ENCODE measurements at regions not wholly inside any gene's neighbourhood (a gene's known extent, or its start where the extent isn't known, plus 50 kb on each side); places are given as distances from the start of the nearest gene placed in this dataset.

GRCh38 chr2:175468431-175469098 is 287.1 kb upstream of the ATP5MC3 start:
- TF ChIP-seq HDGF (IDR thresholded peaks at IDR 0.05; ENCODE audit: borderline replicate concordance) = no peak
- ChIA-PET CTCF (no interaction called here), POLR2A (no interaction called here)
- no peak for DNase-seq (ENCODE audit: extremely low spot score)

GRCh38 chr2:175465101-175465500 is 283.6 kb upstream of the ATP5MC3 start:
- ChIA-PET POLR2A (no interaction called here), CTCF (no interaction called here)
- TF ChIP-seq LEF1 (IDR thresholded peaks at IDR 0.05; ENCODE audit: borderline replicate concordance) (no peak), FOXM1 (IDR thresholded peaks at IDR 0.05; ENCODE audit: borderline replicate concordance) (no peak), FOXA1 (IDR thresholded peaks at IDR 0.05) (no peak), NFRKB (IDR thresholded peaks at IDR 0.05) (no peak), CTBP1 (IDR thresholded peaks at IDR 0.05; ENCODE audit: borderline replicate concordance) (no peak), FOXK2 (IDR thresholded peaks at IDR 0.05) (no peak), L3MBTL2 (conservative IDR thresholded peaks at IDR 0.05) (no peak), SP1 (IDR thresholded peaks at IDR 0.05) (no peak), BHLHE40 (IDR thresholded peaks at IDR 0.05; ENCODE audit: borderline replicate concordance) (no peak)
- no peak for DNase-seq (ENCODE audit: extremely low spot score)

- TF ChIP-seq ARNT (IDR thresholded peaks at IDR 0.05) (no peak), HDGF (IDR thresholded peaks at IDR 0.05; ENCODE audit: borderline replicate concordance) (no peak), SP1 (IDR thresholded peaks at IDR 0.05) (no peak), TARDBP (IDR thresholded peaks at IDR 0.05) (no peak), FOXA1 (IDR thresholded peaks at IDR 0.05) (no peak), SUZ12 (IDR thresholded peaks at IDR 0.05) (no peak), NFRKB (IDR thresholded peaks at IDR 0.05) (no peak), CTBP1 (IDR thresholded peaks at IDR 0.05; ENCODE audit: borderline replicate concordance) (no peak), ELF4 (IDR thresholded peaks at IDR 0.05) (no peak), LEF1 (IDR thresholded peaks at IDR 0.05; ENCODE audit: borderline replicate concordance) (no peak), PKNOX1 (IDR thresholded peaks at IDR 0.05) (no peak), ZNF384 (IDR thresholded peaks at IDR 0.05) (no peak), FOXK2 (IDR thresholded peaks at IDR 0.05) (no peak)
- ChIA-PET CTCF (no interaction called here), POLR2A (no interaction called here)
- DNase-seq (ENCODE audit: extremely low spot score) = no peak
Observed at GRCh38 chr2:175464311-175464670, 282.8 kb upstream of the ATP5MC3 start.

- POLR2A ChIA-PET = no interaction called here
- no peak for TF ChIP-seq ELF4 (IDR thresholded peaks at IDR 0.05)
- no peak for TF ChIP-seq FOXM1 (IDR thresholded peaks at IDR 0.05; ENCODE audit: borderline replicate concordance)
- no peak for TF ChIP-seq FOXK2 (IDR thresholded peaks at IDR 0.05)
- no peak for TF ChIP-seq ZNF384 (IDR thresholded peaks at IDR 0.05)
- TF ChIP-seq PKNOX1 (IDR thresholded peaks at IDR 0.05) = no peak
- TF ChIP-seq L3MBTL2 (conservative IDR thresholded peaks at IDR 0.05) = no peak
- no peak for TF ChIP-seq BHLHE40 (IDR thresholded peaks at IDR 0.05; ENCODE audit: borderline replicate concordance)
- TF ChIP-seq FOXA1 (IDR thresholded peaks at IDR 0.05) = no peak
- no peak for TF ChIP-seq TARDBP (IDR thresholded peaks at IDR 0.05)
- TF ChIP-seq CTBP1 (IDR thresholded peaks at IDR 0.05; ENCODE audit: borderline replicate concordance) = no peak
- no peak for DNase-seq (ENCODE audit: extremely low spot score)
- CTCF ChIA-PET = no interaction called here
Observed at GRCh38 chr2:175463589-175464310, 282.2 kb upstream of the ATP5MC3 start.

- DNase-seq (ENCODE audit: extremely low spot score) = no peak
- ChIA-PET POLR2A (no interaction called here), CTCF (interaction anchor here (0.6 kb wide), 1 partner anchor 13 kb away, joined by 3 read pairs; no protein-coding TSS in a partner anchor)
- peak; percentile 65 for TF ChIP-seq PKNOX1 (IDR thresholded peaks at IDR 0.05)
- TF ChIP-seq FOXM1 (IDR thresholded peaks at IDR 0.05; ENCODE audit: borderline replicate concordance) = no peak
- peak; percentile 52; the same call in 1 of the 2 replicates for TF ChIP-seq ZNF384 (IDR thresholded peaks at IDR 0.05)
Observed at GRCh38 chr2:175463169-175463568, 281.7 kb upstream of the ATP5MC3 start.

GRCh38 chr2:175462246-175462645 is 280.7 kb upstream of the ATP5MC3 start:
- ChIA-PET POLR2A (no interaction called here), CTCF (no interaction called here)
- no peak for DNase-seq (ENCODE audit: extremely low spot score)
- no peak for TF ChIP-seq LEF1 (IDR thresholded peaks at IDR 0.05; ENCODE audit: borderline replicate concordance)
- no peak for TF ChIP-seq FOXK2 (IDR thresholded peaks at IDR 0.05)
- no peak for TF ChIP-seq SP1 (IDR thresholded peaks at IDR 0.05)
- no peak for TF ChIP-seq PKNOX1 (IDR thresholded peaks at IDR 0.05)
